Keratinocyte (primary cell): ENCODE measurements at regions not wholly inside any gene's neighbourhood (a gene's known extent, or its start where the extent isn't known, plus 50 kb on each side); places are given as distances from the start of the nearest gene placed in this dataset.

Source experiments
- EZH2 ChIP-seq: IDR thresholded peaks from one replicate; pipeline ENCODE4 v1.6.1; 2012; ENCODE audit warnings: inconsistent platforms, mild to moderate bottlenecking, low read length, moderate library complexity
- TF ChIP-seq, protein P1 (sequence below), 3 experiments: IDR thresholded peaks in 1 of 3; conservative IDR thresholded peaks in 1 of 3; optimal IDR thresholded peaks in 1 of 3; 2 replicates in 2 of 3; 3 replicates in 1 of 3; pipeline versions ENCODE3 to v1.5.1; 2011; ENCODE audit warnings: low read length in 3 of 3, mild to moderate bottlenecking in 3 of 3, moderate library complexity in 2 of 3, control low read depth in 1 of 3, inconsistent platforms in 1 of 3; ENCODE audit not compliant: insufficient read depth in 2 of 3; ENCODE audit errors: extremely low read depth in 1 of 3

DNA sequence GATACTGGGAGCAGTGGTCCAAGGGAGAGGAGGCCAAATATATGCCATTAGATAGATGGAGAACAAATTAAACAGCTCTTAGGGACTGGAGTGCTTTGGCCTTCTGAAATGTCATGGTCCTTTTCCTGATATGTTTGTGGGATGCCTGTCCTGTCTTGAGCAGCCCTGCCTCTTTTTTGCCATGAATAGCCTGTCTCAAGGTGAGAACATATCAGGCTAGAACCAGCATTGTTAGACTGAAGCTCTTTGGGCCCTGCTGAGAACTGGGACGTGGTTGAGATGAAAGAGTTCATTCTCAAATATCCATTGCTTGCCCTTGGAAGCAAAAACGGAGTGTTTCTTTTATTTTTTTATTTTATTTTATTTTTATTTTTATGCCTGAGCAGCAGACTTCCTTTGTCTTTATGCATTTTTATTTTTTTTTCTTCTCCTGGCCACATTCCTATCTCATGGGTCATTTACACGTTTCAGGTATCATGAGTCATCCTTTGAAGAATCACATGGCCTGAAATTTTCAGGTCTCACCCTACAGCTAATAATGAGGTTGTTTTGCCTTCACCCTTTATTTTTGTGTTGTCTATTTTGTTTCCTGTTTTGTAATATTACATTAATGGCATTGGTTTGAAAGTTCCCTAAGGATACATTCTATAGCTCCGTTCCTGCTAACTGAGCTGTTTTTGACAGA is 371.4 kb downstream of the PSAT1 start:
- TF ChIP-seq, protein P1, sequence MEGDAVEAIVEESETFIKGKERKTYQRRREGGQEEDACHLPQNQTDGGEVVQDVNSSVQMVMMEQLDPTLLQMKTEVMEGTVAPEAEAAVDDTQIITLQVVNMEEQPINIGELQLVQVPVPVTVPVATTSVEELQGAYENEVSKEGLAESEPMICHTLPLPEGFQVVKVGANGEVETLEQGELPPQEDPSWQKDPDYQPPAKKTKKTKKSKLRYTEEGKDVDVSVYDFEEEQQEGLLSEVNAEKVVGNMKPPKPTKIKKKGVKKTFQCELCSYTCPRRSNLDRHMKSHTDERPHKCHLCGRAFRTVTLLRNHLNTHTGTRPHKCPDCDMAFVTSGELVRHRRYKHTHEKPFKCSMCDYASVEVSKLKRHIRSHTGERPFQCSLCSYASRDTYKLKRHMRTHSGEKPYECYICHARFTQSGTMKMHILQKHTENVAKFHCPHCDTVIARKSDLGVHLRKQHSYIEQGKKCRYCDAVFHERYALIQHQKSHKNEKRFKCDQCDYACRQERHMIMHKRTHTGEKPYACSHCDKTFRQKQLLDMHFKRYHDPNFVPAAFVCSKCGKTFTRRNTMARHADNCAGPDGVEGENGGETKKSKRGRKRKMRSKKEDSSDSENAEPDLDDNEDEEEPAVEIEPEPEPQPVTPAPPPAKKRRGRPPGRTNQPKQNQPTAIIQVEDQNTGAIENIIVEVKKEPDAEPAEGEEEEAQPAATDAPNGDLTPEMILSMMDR (optimal IDR thresholded peaks at IDR 0.05 in 1 of 3, IDR thresholded peaks at IDR 0.05 in 1 of 3, conservative IDR thresholded peaks at IDR 0.05 in 1 of 3; ENCODE audit: extremely low read depth in 1 of 3, insufficient read depth in 2 of 3, low read length in 3 of 3): no peak
- TF ChIP-seq EZH2: no peak
